H1 (cell line): ENCODE measurements at regions not wholly inside any gene's neighbourhood (a gene's known extent, or its start where the extent isn't known, plus 50 kb on each side); places are given as distances from the start of the nearest gene placed in this dataset.

Experiments
- CTCF ChIA-PET: fragments of 300-600 bp; sonication (Branson Sonifier 250); formaldehyde crosslinking; loops from one replicate; lab custom pipeline; 2021; ENCODE audit not compliant: partially characterized antibody; lab: Charles Lee
- POLR2A ChIA-PET: fragments of 300-600 bp; sonication (Branson Sonifier 250); formaldehyde crosslinking; loops from one replicate; lab custom pipeline; 2021; ENCODE audit warnings: inconsistent platforms; ENCODE audit not compliant: partially characterized antibody; lab: Charles Lee
- DNase-seq, 2 experiments: peaks; one replicate each; pipeline versions ENCODE4 v3.0.0 to v3.0.0-alpha.2; 2010 to 2022; ENCODE audit warnings: low spot score in 2 of 2, low read depth in 1 of 2, mixed read lengths in 1 of 2
- FAIRE-seq: peaks from 2 replicates; lab custom pipeline; 2011; peaks lifted over from hg19 to GRCh38; lab: Jason Lieb, UNC
- H2AFZ ChIP-seq: 2 replicates; pipeline ENCODE4 v1.8.1; 2012; ENCODE audit warnings: low read length, inconsistent platforms
- H2AK5ac ChIP-seq: 2 replicates; pipeline ENCODE4 v1.6.1; 2013; ENCODE audit warnings: low read depth, low read length
- H2BK120ac ChIP-seq: replicated peaks from 2 replicates; pipeline ENCODE3; 2013; ENCODE audit warnings: low read depth, low read length, inconsistent platforms
- H2BK12ac ChIP-seq: 2 replicates; pipeline ENCODE4 v1.6.1; 2013; ENCODE audit warnings: low read depth, low read length
- H2BK15ac ChIP-seq: 2 replicates; pipeline ENCODE4 v1.6.1; 2013; ENCODE audit warnings: low read length
- H2BK20ac ChIP-seq: 2 replicates; pipeline ENCODE4 v1.6.1; 2013; ENCODE audit warnings: low read length
- H2BK5ac ChIP-seq: 2 replicates; pipeline ENCODE4 v1.6.1; 2013; ENCODE audit warnings: low read depth, low read length
- H3K14ac ChIP-seq: 2 replicates; pipeline ENCODE4 v1.6.1; 2013; ENCODE audit warnings: inconsistent platforms; ENCODE audit not compliant: insufficient read length
- H3K18ac ChIP-seq: 2 replicates; pipeline ENCODE4 v1.6.1; 2013; ENCODE audit warnings: low read length; ENCODE audit errors: extremely low read depth
- H3K23ac ChIP-seq: 2 replicates; pipeline ENCODE4 v1.6.1; 2013; ENCODE audit warnings: inconsistent platforms; ENCODE audit not compliant: insufficient read length
- H3K23me2 ChIP-seq: 2 replicates; pipeline ENCODE4 v1.6.1; 2013; ENCODE audit warnings: low read depth, low read length
- H3K27ac ChIP-seq: 2 replicates; pipeline ENCODE4 v1.6.1; 2011; ENCODE audit warnings: low read depth, low read length, inconsistent platforms
- H3K27me3 ChIP-seq, 4 experiments: replicated peaks in 1 of 4; 1 replicate in 1 of 4; 2 replicates in 3 of 4; pipeline versions ENCODE4 v1.6.1 to v1.8.1; 2011 to 2013; ENCODE audit warnings: low read length in 3 of 4, mild to moderate bottlenecking in 3 of 4, inconsistent platforms in 2 of 4, mixed read lengths in 2 of 4, moderate library complexity in 1 of 4; ENCODE audit not compliant: control insufficient read depth in 3 of 4, insufficient read depth in 3 of 4; ENCODE audit errors: extremely low read depth in 1 of 4
- H3K36me3 ChIP-seq, 4 experiments: 2 replicates each; pipeline versions ENCODE4 v1.6.1 to v1.8.1; 2011 to 2013; ENCODE audit warnings: mild to moderate bottlenecking in 4 of 4, low read length in 3 of 4, moderate library complexity in 2 of 4, control low read depth in 1 of 4, inconsistent platforms in 1 of 4; ENCODE audit not compliant: insufficient read depth in 4 of 4, control insufficient read depth in 2 of 4
- H3K4ac ChIP-seq: replicated peaks from 2 replicates; pipeline ENCODE3; 2013; ENCODE audit warnings: low read length, low read depth, mixed read lengths, inconsistent platforms; ENCODE audit not compliant: insufficient read length
- H3K4me1 ChIP-seq, 4 experiments: replicated peaks in 1 of 4; 1 replicate in 1 of 4; 2 replicates in 3 of 4; pipeline versions ENCODE4 v1.6.1 to v1.8.1; 2011 to 2013; ENCODE audit warnings: low read length in 3 of 4, inconsistent platforms in 2 of 4, mixed read lengths in 1 of 4; ENCODE audit not compliant: insufficient read depth in 4 of 4, control insufficient read depth in 3 of 4
- H3K4me2 ChIP-seq, 2 experiments: 2 replicates each; pipeline versions ENCODE4 v1.6.1 to v1.8.1; 2011 to 2013; ENCODE audit warnings: low read depth in 2 of 2, low read length in 2 of 2, control low read depth in 1 of 2, inconsistent platforms in 1 of 2, mild to moderate bottlenecking in 1 of 2; ENCODE audit not compliant: insufficient read depth in 1 of 2
- H3K4me3 ChIP-seq, 4 experiments: fragments of 200-600, 300-600 bp in 1 of 4; sonication (generic), shearing (Covaris generic), sonication (Bioruptor Twin) in 1 of 4; 2 replicates each; pipeline versions ENCODE4 v1.5.1 to v1.8.1; 2011 to 2016; ENCODE audit warnings: low read length in 4 of 4, low read depth in 3 of 4, control low read depth in 2 of 4, inconsistent platforms in 2 of 4, mild to moderate bottlenecking in 2 of 4, mixed read lengths in 1 of 4, moderate library complexity in 1 of 4; ENCODE audit not compliant: insufficient read depth in 2 of 4; ENCODE audit errors: extremely low read depth in 1 of 4
- H3K56ac ChIP-seq: replicated peaks from 2 replicates; pipeline ENCODE3; 2013; ENCODE audit warnings: low read depth, mild to moderate bottlenecking, mixed read lengths, low read length, inconsistent platforms; ENCODE audit not compliant: insufficient read length
- H3K79me1 ChIP-seq: 2 replicates; pipeline ENCODE4 v1.6.1; 2013; ENCODE audit warnings: low read depth, low read length, control low read depth
- H3K79me2 ChIP-seq, 2 experiments: 2 replicates each; pipeline versions ENCODE4 v1.6.1 to v1.8.1; 2012 to 2013; ENCODE audit warnings: low read length in 2 of 2, mild to moderate bottlenecking in 2 of 2, inconsistent platforms in 1 of 2; ENCODE audit not compliant: insufficient read depth in 2 of 2, control insufficient read depth in 1 of 2
- H3K9ac ChIP-seq, 4 experiments: replicated peaks in 1 of 4; 1 replicate in 1 of 4; 2 replicates in 3 of 4; pipeline versions ENCODE4 v1.6.1 to v1.8.1; 2011 to 2013; ENCODE audit warnings: low read depth in 3 of 4, low read length in 3 of 4, control low read depth in 2 of 4, mild to moderate bottlenecking in 2 of 4, moderate library complexity in 2 of 4, inconsistent platforms in 1 of 4; ENCODE audit errors: extremely low read depth in 1 of 4
- H3K9me3 ChIP-seq, 2 experiments: 2 replicates each; pipeline versions ENCODE4 v1.6.1 to v1.8.1; 2012 to 2013; ENCODE audit warnings: mild to moderate bottlenecking in 2 of 2, moderate library complexity in 2 of 2, control low read depth in 1 of 2, inconsistent platforms in 1 of 2, low read depth in 1 of 2, low read length in 1 of 2, mixed read lengths in 1 of 2; ENCODE audit not compliant: insufficient read depth in 2 of 2
- H4K20me1 ChIP-seq, 2 experiments: replicated peaks in 1 of 2; 2 replicates each; pipeline versions ENCODE3 to v1.8.1; 2011 to 2013; ENCODE audit warnings: inconsistent platforms in 2 of 2, low read length in 2 of 2, mild to moderate bottlenecking in 1 of 2; ENCODE audit not compliant: insufficient read depth in 2 of 2, control insufficient read depth in 1 of 2
- H4K5ac ChIP-seq: 2 replicates; pipeline ENCODE4 v1.6.1; 2013; ENCODE audit warnings: low read length, low read depth, mixed read lengths, inconsistent platforms; ENCODE audit not compliant: insufficient read length
- H4K8ac ChIP-seq: 2 replicates; pipeline ENCODE4 v1.8.0; 2013; ENCODE audit warnings: mild to moderate bottlenecking, moderate library complexity, low read length, inconsistent platforms; ENCODE audit not compliant: insufficient read depth; ENCODE audit errors: extremely low read depth
- H4K91ac ChIP-seq: replicated peaks from 2 replicates; pipeline ENCODE3; 2013; ENCODE audit warnings: low read length, mixed read lengths, inconsistent platforms; ENCODE audit not compliant: insufficient read length
- ATF3 ChIP-seq: IDR thresholded peaks from 2 replicates; pipeline ENCODE4 v1.6.1; 2011; ENCODE audit warnings: low read depth, mild to moderate bottlenecking, low read length; ENCODE audit not compliant: insufficient read depth
- CBX5 ChIP-seq: fragments of 300-800, 300-1000 bp; sonication (generic); IDR thresholded peaks from 2 replicates; pipeline ENCODE4 v1.7.1; 2016; ENCODE audit warnings: antibody characterized with exemption, low read length, low read depth
- CHD1 ChIP-seq: IDR thresholded peaks from 2 replicates; pipeline ENCODE4 v1.6.1; 2012; ENCODE audit warnings: low read depth, low read length, improper control_type of control experiment
- EGR1 ChIP-seq: IDR thresholded peaks from 2 replicates; pipeline ENCODE4 v1.6.1; 2011; ENCODE audit warnings: low read depth, low read length, borderline replicate concordance
- GABPA ChIP-seq: IDR thresholded peaks from 2 replicates; pipeline ENCODE4 v1.6.1; 2011; ENCODE audit warnings: mild to moderate bottlenecking, low read length, moderate library complexity, borderline replicate concordance; ENCODE audit not compliant: insufficient read depth
- HDAC6 ChIP-seq: IDR thresholded peaks from one replicate; pipeline ENCODE4 v1.7.1; 2012; ENCODE audit warnings: low read depth, mild to moderate bottlenecking, inconsistent platforms, low read length, moderate library complexity
- JUND ChIP-seq: IDR thresholded peaks from 2 replicates; pipeline ENCODE4 v1.6.1; 2011; ENCODE audit warnings: mild to moderate bottlenecking, improper control_type of control experiment, low read length
- MAFK ChIP-seq: IDR thresholded peaks from 2 replicates; pipeline ENCODE4 v1.6.1; 2012; ENCODE audit warnings: low read depth, mild to moderate bottlenecking, improper control_type of control experiment, low read length
- SIRT6 ChIP-seq: IDR thresholded peaks from one replicate; pipeline ENCODE4 v1.7.1; 2012; ENCODE audit warnings: low read length, inconsistent platforms
- SUZ12 ChIP-seq: fragments of 200-600 bp; sonication (generic); IDR thresholded peaks from 2 replicates; pipeline ENCODE4 v1.6.1; 2012; ENCODE audit warnings: mild to moderate bottlenecking, inconsistent platforms, low read length, moderate library complexity, mixed read lengths
- TAF7 ChIP-seq: optimal IDR thresholded peaks from 2 replicates; pipeline ENCODE3; 2011; ENCODE audit warnings: low read depth, mild to moderate bottlenecking, inconsistent platforms, low read length, moderate library complexity, borderline replicate concordance
- TBP ChIP-seq: IDR thresholded peaks from 2 replicates; pipeline ENCODE4 v1.6.1; 2011; ENCODE audit warnings: low read depth, low read length, improper control_type of control experiment
- WGBS, 2 experiments: shearing (Covaris generic) in 1 of 2; methylation state at CpG; one replicate each; pipeline versions ENCODE4 v1.1.6 to v1.1.7; 2013 to 2015; ENCODE audit warnings: low lambda C conversion rate in 2 of 2, mixed read lengths in 2 of 2, inconsistent platforms in 1 of 2, low coverage in 1 of 2, missing lambda C conversion rate in 1 of 2; ENCODE audit not compliant: insufficient replicate concordance in 2 of 2, insufficient coverage in 1 of 2, insufficient read length in 1 of 2; ENCODE audit errors: extremely low coverage in 1 of 2, missing lambda C conversion rate in 1 of 2; 5-methylcytosine and 5-hydroxymethylcytosine counted together

GRCh38 chr1:82534996-82535395 lies 734.3 kb downstream of the ADGRL2 start:
- no peak overlapping the region for H3K4me2 ChIP-seq
- no peak overlapping the region for H2AK5ac ChIP-seq
- H3K4ac ChIP-seq, result no peak overlapping the region
- H3K79me2 ChIP-seq, result no peaks in the 10 kb centered on the region
- H3K9ac ChIP-seq, result no peak overlapping the region; a peak in 1 of 7 replicates
- FAIRE-seq (no peak), DNase-seq (no peak)
- H2BK15ac ChIP-seq, result no peak overlapping the region
- no peak overlapping the region for H3K4me3 ChIP-seq
- no peaks in the 10 kb centered on the region for H3K9me3 ChIP-seq
- no peaks in the 10 kb centered on the region for H3K4me1 ChIP-seq
- H3K27ac ChIP-seq, result no peak overlapping the region
- ChIA-PET POLR2A (no interaction called here), CTCF (interaction anchor here (0.6 to 1.1 kb wide), 2 partner anchors 58 to 526 kb away, joined by 3 read pairs; no protein-coding TSS in a partner anchor)
- H4K8ac ChIP-seq, result no peak overlapping the region
- no peak overlapping the region for H3K23ac ChIP-seq
- no peaks in the 10 kb centered on the region for H3K36me3 ChIP-seq
- WGBS, 2 experiments, result 91% methylated on average over 6 of the region's 6 CpGs; no CpG with 5 or more reads in 1 of the 2 experiments
- H2BK5ac ChIP-seq, result no peak overlapping the region
- no peaks in the 10 kb centered on the region for H3K23me2 ChIP-seq
- no peak overlapping the region for H2AFZ ChIP-seq
- no peak overlapping the region for H2BK12ac ChIP-seq
- no peak overlapping the region for H4K91ac ChIP-seq
- no peaks in the 10 kb centered on the region for H3K27me3 ChIP-seq
- H2BK120ac ChIP-seq, result no peak overlapping the region
- no peaks in the 10 kb centered on the region for H3K79me1 ChIP-seq
- H4K5ac ChIP-seq, result no peak overlapping the region
- H3K14ac ChIP-seq, result no peak overlapping the region
- no peak overlapping the region for H2BK20ac ChIP-seq
- H4K20me1 ChIP-seq, result no peaks in the 10 kb centered on the region
- no peak overlapping the region for H3K56ac ChIP-seq
- H3K18ac ChIP-seq, result no peak overlapping the region
- TF ChIP-seq SIRT6 (no peak), GABPA (no peak), TAF7 (no peak), CHD1 (no peak), TBP (no peak), CBX5 (no peak), JUND (no peak), EGR1 (no peak), MAFK (no peak), HDAC6 (no peak), ATF3 (no peak), SUZ12 (no peak)
